HG03139 (cell line): ENCODE measurements at regions not wholly inside any gene's neighbourhood (a gene's known extent, or its start where the extent isn't known, plus 50 kb on each side); places are given as distances from the start of the nearest gene placed in this dataset.
"Not testable (repeated sequence)": the region's sequence is repeated elsewhere in the genome, so short reads cannot be mapped to it uniquely, and the experiment has no call there.

Source experiments
- ATAC-seq: cut with Tn5 transposase; IDR thresholded peaks from one replicate; pipeline ENCODE4 v1.9.1; 2021; ENCODE audit not compliant: unreplicated experiment

- not testable (repeated sequence) for ATAC-seq
Measured at GRCh38 chr7:123264820-123265219, 65.1 kb upstream of the SLC13A1 start.

GRCh38 chr7:123260428-123260960 lies 60.7 kb upstream of the SLC13A1 start:
- no peak for ATAC-seq

GRCh38 chr7:123259759-123260158 lies 60.0 kb upstream of the SLC13A1 start:
- ATAC-seq: no peak
